GM12891 (cell line): ENCODE measurements at regions not wholly inside any gene's neighbourhood (a gene's known extent, or its start where the extent isn't known, plus 50 kb on each side); places are given as distances from the start of the nearest gene placed in this dataset.

Source experiments
- DNase-seq: peaks from one replicate; pipeline ENCODE4 v3.0.0; 2011; ENCODE audit warnings: low spot score; ENCODE audit not compliant: insufficient read length
- FAIRE-seq: peaks from 2 replicates; lab custom pipeline; 2011; peaks lifted over from hg19 to GRCh38; lab: Jason Lieb, UNC
- PAX5 ChIP-seq: IDR thresholded peaks from 2 replicates; pipeline ENCODE4 v1.6.1; 2011; ENCODE audit warnings: low read length, moderate library complexity, mild to moderate bottlenecking; ENCODE audit not compliant: insufficient read depth, severe bottlenecking
- POLR2A ChIP-seq: IDR thresholded peaks from 2 replicates; pipeline ENCODE4 v1.6.1; 2011; ENCODE audit warnings: low read depth, low read length, control low read depth
- POLR2AphosphoS5 ChIP-seq: IDR thresholded peaks from 2 replicates; pipeline ENCODE4 v1.6.1; 2011; ENCODE audit warnings: low read depth, low read length, control low read depth
- POU2F2 ChIP-seq: IDR thresholded peaks from 2 replicates; pipeline ENCODE4 v1.6.1; 2011; ENCODE audit warnings: low read depth, mild to moderate bottlenecking, control low read depth, low read length, moderate library complexity
- SPI1 ChIP-seq: IDR thresholded peaks from 2 replicates; pipeline ENCODE4 v1.6.1; 2011; ENCODE audit warnings: low read depth, low read length, control low read depth
- TAF1 ChIP-seq: IDR thresholded peaks from 2 replicates; pipeline ENCODE4 v1.6.1; 2011; ENCODE audit warnings: low read depth, low read length, control low read depth

DNA sequence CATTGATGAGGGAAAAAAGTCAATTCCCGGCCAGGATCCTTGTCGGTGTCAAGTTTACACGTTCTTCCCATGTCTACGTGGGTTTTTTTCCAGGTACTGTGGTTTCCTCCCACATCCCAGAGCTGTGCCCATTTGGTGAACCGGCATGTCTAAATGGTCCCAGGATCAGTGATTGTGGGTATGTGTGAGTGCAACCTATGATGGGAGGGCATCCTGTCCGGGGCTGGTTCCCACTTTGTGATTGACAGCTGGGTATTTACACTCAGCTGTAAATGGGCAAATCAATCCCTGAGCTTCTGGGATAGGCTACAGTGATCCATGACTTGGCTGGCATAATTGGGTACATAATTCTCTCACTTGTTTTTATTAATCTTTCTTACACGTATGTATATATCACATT is 91.2 kb upstream of the IRX6 start:
- no peak for TF ChIP-seq POLR2A
- no peak for TF ChIP-seq SPI1
- TF ChIP-seq TAF1, result no peak
- TF ChIP-seq PAX5, result no peak
- no peak for TF ChIP-seq POU2F2
- no peak for TF ChIP-seq POLR2AphosphoS5
- FAIRE-seq (no peak), DNase-seq (no peak)

DNA sequence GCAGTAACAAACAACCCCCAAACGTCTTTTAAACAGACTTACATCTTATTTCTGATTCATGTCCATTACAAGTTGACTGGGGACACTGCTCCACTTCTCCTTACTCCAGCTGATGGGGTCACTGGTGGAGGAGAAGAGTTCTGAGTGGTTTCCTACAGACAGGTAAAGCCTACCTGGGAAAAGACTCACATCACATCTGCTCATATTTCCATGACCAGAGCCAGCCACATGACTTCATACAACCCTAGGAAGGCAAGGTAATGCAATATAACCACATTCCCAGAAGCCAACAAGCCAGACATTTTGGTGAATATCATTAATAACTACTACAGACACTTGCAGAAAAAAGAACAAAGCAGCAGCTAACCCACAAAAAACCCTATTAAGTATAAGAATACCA is 90.5 kb upstream of the IRX6 start:
- DNase-seq (no peak), FAIRE-seq (no peak)
- TF ChIP-seq POLR2A (no peak), POLR2AphosphoS5 (no peak), PAX5 (no peak), POU2F2 (no peak), TAF1 (no peak), SPI1 (no peak)

DNA sequence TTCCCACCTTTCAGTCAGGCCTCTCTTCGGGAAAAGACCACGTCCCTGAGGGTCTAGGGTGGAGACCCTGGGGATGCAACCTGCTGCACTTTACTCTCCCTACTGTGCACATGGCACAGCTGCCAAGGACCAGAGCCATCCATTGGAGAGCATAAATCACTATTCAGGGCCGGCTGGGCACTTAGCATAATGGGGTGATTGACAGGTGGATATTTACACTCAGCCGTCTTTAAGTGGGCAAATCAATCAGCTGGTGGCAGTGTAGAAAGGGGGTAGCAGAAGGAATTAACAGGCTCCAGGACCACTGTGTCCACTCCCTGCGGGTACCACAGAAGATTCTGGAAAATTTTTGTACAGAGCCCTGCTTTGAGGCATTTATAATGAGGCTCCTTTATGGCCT is 87.3 kb upstream of the IRX6 start:
- FAIRE-seq (no peak), DNase-seq (no peak)
- TF ChIP-seq POLR2A (no peak), TAF1 (no peak)

DNA sequence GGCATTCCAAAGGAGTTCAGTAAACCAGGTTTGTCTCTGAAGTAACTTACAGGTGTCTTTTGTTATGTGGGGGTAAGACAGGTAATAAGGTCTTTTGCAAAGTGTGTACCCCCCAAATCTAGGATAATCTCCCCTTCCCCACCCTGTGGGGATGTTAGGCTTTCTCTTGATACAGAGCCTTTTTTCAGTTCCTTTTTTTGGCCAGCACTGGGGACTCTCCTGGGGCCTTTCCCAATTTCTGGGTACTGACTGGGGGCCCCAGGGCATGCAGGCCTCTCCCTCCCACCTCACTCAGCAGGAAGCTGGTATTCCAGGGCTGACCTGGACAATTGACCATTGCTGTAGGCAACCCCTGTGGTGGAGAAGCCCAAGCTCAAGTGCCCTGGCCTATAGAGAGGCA is 84.3 kb upstream of the IRX6 start:
- DNase-seq (no peak), FAIRE-seq (no peak)
- TF ChIP-seq POLR2AphosphoS5 (no peak), SPI1 (peak; percentile 77)

DNA sequence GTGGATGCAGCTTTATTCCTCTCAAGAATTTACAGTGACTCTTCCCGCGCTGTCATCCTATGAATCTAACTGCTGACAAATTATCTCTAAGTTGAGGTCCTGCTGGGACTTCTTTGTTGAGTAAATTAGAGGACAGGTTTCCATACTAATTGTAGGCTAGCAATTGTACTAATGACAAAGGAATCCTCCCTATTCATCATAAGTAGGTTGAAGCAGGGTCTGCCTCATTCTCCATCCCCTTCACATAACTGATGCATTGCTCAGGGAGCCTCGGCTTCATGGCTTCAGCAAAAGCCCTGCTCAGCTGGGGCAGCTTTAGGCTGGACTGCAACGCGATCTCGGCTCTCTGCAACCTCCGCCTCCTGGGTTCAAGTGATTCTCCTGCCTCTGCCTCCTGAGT is 83.1 kb upstream of the IRX6 start:
- DNase-seq (no peak), FAIRE-seq (no peak)
- TF ChIP-seq POU2F2, result no peak
- TF ChIP-seq POLR2AphosphoS5, result no peak
- no peak for TF ChIP-seq POLR2A
- TF ChIP-seq TAF1, result no peak
- no peak for TF ChIP-seq PAX5
- no peak for TF ChIP-seq SPI1

DNA sequence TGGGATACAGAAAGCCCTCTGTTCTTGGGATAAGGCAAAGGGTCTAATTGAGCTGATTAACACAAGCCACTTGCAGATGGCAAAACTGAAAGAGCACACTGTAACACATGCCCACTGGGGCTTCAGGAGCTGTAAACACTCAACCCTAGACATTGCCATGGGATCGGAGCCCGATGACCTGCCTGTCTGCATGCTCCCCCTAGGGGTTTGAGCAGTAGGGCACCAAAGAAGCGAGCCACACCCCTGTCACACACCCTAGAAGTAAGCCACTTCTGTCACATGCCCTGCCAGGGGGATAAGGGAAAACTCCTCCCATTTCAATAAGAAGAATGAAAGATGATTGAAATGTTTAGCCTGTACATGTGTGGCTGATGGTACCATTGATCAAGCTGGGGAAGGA is 81.3 kb upstream of the IRX6 start:
- FAIRE-seq (no peak), DNase-seq (no peak)
- TF ChIP-seq PAX5, result no peak
- no peak for TF ChIP-seq TAF1
- TF ChIP-seq SPI1, result no peak
- TF ChIP-seq POLR2A, result no peak
- no peak for TF ChIP-seq POLR2AphosphoS5
- TF ChIP-seq POU2F2, result no peak

DNA sequence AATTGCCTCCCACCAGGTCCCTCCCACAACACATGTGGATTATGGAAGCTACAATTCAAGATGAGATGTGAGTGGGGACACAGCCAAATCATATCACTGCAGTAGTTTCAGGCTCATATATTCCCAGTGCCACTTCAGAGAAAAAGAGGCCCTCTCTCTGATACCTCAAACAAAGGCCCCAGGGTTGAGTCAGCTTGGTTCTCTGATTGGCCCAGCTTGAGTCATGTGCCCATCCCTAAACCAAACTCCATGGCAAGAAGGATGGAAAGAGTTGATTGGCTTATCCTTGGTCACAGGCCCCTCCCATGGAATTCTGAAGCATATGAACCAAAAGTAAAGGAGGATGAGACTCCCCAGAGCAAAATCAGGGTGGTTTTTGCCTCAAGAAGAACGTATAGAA is 75.9 kb upstream of the IRX6 start:
- no peak for TF ChIP-seq PAX5
- no peak for TF ChIP-seq POLR2A
- no peak for TF ChIP-seq POU2F2
- TF ChIP-seq POLR2AphosphoS5, result no peak
- TF ChIP-seq SPI1, result no peak
- TF ChIP-seq TAF1, result no peak
- FAIRE-seq, result no peak
- no peak for DNase-seq

DNA sequence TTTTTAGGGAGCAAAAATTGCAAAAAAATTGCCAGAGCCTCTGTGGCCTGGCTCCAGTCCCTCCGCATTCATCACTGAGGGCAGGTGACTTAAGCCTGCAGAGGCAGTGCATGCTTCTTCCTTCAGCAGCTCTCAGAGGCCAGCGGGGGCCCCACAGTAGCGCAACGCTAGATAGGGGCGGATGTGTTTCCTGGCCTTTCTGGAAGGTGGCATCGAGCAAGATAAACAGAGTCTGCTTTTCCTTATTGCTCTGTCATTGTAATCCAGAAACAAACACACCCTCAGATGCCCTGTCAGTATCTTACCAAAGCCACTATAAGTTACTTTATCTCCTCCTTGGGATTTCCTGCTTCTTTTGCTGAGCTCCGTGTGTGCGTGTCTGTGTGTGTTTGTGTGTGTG is 75.5 kb upstream of the IRX6 start:
- no peak for TF ChIP-seq POLR2AphosphoS5
- FAIRE-seq (no peak), DNase-seq (no peak)

DNA sequence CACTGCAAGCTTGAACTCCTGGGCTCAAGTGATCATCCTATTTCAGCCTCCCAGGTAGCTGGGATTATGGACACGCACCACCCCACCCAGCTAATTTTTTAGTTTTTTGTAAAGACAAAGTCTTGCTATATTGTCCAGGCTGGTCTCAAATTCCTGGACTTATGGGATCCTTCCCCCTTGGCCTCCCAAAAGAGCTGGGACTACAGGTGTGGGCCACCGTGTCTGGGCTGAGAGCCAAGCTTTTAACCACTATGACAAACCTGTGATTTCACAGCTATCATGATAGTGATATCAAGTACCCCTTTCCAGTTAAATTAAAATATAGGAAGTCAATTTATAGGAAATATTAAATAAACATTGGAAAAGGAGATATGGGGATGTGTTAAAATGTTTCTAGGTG is 74.6 kb upstream of the IRX6 start:
- DNase-seq (no peak), FAIRE-seq (no peak)
- no peak for TF ChIP-seq POLR2AphosphoS5

DNA sequence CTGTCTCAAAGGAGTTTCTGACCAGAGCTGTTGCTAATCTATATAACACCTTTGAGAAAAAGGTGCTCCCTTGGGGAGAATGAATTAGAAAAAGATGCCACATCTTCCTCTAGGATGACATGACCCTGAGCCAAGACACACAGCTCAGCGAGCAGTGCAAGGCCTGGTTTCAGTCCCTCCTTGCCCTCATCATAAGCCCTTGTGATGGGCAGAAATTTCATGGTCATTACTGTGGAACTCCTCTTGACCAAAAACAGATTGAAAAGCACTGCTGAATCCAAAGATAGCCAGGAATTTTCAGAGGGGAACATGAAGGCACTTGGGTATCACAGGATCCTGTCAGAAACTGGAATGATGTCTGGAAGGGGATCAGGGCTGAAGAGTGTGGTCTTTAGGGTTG is 74.1 kb upstream of the IRX6 start:
- no peak for TF ChIP-seq POU2F2
- TF ChIP-seq TAF1, result no peak
- TF ChIP-seq POLR2A, result no peak
- no peak for TF ChIP-seq PAX5
- no peak for TF ChIP-seq SPI1
- TF ChIP-seq POLR2AphosphoS5, result no peak
- DNase-seq (no peak), FAIRE-seq (no peak)

DNA sequence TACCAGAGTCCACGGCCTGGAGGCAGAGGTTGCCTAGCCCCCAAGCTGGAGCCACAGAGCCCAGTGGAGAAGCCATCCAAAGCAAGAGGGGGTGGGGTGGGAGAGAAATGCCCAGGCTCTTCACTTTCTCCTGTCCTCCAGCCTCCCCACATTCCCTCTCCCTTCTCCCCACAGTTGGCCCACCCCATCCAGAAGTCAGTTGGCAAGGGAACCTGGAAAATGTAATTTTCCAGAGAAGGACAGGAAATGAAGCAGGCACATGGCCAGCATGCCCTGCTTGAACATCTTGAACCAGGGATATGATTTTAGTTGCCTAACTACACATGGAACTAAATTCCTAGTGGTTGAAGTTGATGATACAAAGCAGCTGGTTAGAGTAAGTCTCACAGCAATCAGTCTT is 73.3 kb upstream of the IRX6 start:
- TF ChIP-seq PAX5 (no peak), POLR2AphosphoS5 (no peak), TAF1 (no peak)
- no peak for FAIRE-seq
- DNase-seq, result no peak

DNA sequence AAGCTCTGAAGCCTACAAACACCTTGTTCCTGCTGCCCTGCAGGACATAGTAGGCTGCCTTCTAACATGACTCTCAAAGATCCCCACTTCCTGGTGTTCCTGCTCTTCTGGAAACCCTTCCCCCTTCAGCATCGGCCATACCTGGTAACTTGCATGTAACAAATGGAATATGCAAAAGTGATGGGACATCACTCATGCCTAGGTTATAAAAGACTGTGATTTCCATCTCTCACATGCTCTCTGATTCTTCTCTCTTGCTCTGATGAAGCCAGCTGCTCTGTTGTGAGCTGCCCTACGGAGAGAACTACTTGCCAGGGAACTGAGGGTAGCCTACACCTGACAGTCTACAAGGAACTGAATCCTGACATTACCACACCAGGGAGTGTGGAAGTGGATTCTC is 72.9 kb upstream of the IRX6 start:
- DNase-seq, result no peak
- FAIRE-seq, result no peak
- TF ChIP-seq POLR2A (no peak), SPI1 (no peak)
